Lower leg skin (tissue), 3 donors: ENCODE measurements at regions not wholly inside any gene's neighbourhood (a gene's known extent, or its start where the extent isn't known, plus 50 kb on each side); places are given as distances from the start of the nearest gene placed in this dataset.

Source experiments
- POLR2A ChIP-seq, 2 donors: fragments of 450-650 bp; IDR thresholded peaks; one replicate each; pipeline ENCODE4 v1.6.1; 2016 to 2017; ENCODE audit warnings: antibody characterized with exemption in 2 of 2, mild to moderate bottlenecking in 1 of 2, moderate library complexity in 1 of 2
- TF ChIP-seq, protein P1 (sequence below), 3 donors: fragments of 450-650 bp; IDR thresholded peaks; one replicate each; pipeline ENCODE4 v1.5.1; 2016; ENCODE audit warnings: antibody characterized with exemption in 3 of 3, mild to moderate bottlenecking in 3 of 3, moderate library complexity in 2 of 3

DNA sequence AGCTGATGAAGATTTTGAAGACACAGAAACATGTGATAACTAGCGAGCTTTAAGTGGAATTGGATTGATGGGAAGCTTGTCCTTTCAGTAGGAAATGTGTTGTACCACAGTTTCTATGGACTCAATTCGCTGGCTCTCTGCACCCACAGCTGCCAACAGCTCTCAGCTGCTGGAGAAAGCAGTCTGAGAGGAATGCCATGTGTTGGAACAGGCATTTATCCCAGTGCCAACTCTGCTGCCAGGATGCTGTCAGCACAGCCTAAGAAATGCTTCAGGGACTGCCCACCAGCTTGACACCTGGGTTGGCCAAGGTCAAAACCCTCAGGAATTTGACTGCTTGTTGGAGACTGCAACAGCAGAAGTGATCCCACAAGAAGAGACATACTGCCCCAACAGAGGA lies 193.0 kb upstream of the THSD7B start:
- TF ChIP-seq, protein P1, sequence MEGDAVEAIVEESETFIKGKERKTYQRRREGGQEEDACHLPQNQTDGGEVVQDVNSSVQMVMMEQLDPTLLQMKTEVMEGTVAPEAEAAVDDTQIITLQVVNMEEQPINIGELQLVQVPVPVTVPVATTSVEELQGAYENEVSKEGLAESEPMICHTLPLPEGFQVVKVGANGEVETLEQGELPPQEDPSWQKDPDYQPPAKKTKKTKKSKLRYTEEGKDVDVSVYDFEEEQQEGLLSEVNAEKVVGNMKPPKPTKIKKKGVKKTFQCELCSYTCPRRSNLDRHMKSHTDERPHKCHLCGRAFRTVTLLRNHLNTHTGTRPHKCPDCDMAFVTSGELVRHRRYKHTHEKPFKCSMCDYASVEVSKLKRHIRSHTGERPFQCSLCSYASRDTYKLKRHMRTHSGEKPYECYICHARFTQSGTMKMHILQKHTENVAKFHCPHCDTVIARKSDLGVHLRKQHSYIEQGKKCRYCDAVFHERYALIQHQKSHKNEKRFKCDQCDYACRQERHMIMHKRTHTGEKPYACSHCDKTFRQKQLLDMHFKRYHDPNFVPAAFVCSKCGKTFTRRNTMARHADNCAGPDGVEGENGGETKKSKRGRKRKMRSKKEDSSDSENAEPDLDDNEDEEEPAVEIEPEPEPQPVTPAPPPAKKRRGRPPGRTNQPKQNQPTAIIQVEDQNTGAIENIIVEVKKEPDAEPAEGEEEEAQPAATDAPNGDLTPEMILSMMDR (IDR thresholded peaks at IDR 0.05): no peak
- no peak for TF ChIP-seq POLR2A (IDR thresholded peaks at IDR 0.05)
